ENCODE measurements at regions not wholly inside any gene's neighbourhood (a gene's known extent, or its start where the extent isn't known, plus 50 kb on each side); places are given as distances from the start of the nearest gene placed in this dataset. TPM values are rescaled to one million over a fixed set of nuclear protein-coding genes. Genes with fewer than 3 reads are reported as not detected.

DNA sequence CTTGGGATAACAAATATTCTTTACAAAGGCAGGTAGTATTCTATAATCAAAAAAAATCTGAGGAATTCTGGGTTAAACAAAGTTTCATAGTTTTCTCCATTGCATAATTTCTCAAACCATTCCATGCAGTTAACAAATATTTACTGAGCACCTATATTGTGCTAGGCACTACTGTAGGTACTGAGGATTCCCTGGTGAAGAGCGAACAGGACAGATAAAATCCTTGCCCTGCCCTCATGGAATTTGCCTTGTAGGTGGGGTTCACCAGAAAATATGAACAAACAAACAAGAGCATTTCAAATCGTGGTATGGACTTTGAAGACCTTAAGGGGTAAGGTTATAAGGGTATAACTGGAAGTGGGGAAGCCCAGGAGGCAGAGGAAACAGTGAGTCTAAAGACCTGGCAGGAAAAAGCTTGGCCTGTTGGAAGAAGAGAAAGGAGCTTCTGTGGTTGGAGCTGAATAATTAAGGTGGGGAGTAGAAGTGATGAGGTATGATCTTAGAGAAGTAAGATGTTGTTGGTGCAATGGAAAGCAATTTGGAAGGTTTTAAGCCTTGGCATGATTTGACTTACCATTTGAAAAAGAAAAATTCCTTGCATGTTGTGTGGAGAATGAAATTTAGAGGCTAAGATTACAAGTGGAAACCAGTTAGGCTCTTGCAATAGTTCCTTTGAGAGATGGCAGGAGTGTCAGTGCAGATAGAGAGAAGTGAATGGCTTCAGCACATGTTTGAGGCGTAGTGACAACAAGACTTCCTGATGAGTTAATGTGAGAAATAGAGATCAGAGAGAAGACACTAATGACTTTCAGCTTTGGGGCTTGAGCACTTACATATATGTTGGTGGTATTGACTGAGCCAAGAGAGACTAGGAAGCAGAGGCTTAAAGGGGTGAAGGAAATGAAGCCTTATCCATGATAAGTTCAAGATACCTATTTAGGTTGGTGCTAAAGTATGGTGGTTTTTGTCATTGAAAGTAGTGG lies 55.7 kb upstream of the PICALM start:
- DNase-seq (ENCODE audit: low spot score in 2 of 2) (no peak), FAIRE-seq (no peak)

DNA sequence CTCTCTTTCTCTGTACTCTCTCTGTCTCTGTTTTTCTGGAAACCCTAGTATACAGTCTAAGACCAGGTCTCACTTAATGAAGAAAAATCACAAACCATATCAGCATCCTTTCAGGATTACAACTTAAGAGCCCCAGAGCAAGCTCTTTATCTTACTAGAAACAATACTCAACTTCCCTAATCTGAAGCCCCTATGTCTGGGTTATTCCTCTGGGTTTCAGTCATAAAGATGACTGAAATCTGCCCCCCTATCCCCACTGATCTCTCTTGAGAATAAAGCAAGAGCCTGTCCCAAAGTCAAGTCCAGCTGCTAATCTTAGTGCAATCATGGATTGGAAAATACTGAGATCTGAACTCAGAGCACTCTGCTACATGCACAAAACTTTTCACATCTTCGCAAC lies 53.9 kb upstream of the PICALM start:
- FAIRE-seq (no peak), DNase-seq (ENCODE audit: low spot score in 2 of 2) (no peak)

DNA sequence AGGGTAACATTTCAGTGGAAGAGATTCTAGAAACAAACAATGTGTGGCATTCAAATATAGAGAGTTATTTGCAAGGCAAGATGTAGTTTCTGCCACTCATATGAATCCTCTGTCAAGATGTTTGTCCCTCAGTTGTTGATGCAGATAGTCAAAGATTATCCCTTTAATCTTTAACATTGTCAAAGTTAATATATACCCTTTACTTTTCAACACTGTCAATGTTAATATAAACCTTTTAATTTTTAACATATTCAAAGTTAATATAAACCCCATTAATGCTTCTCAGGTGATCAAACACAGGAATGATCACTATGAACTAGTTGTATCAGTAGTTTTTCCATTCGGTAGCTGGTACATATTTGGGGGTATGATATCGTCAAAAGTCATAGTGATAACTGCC lies 51.9 kb upstream of the PICALM start:
- DNase-seq (ENCODE audit: low spot score in 2 of 2) (no peak), FAIRE-seq (no peak)

DNA sequence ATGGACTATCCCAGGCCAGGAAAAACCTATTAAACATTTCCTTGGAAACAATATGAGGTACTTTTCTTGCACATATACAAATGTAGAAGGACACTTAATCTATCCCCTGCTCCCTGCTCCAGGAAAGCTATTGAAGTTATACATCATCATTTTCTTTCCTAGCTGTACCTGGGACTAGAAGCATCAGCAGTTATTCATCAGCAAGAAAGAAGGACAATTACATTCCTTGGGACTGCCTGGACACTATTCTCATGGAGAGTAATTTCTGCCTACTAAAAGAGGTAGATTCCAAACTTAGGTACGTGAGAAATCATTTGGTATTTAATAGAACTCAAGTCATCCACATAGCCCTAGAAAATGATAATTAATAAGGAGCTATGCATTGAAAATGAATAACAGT lies 51.0 kb upstream of the PICALM start:
- DNase-seq (ENCODE audit: low spot score in 2 of 2) (no peak), FAIRE-seq (no peak)

DNA sequence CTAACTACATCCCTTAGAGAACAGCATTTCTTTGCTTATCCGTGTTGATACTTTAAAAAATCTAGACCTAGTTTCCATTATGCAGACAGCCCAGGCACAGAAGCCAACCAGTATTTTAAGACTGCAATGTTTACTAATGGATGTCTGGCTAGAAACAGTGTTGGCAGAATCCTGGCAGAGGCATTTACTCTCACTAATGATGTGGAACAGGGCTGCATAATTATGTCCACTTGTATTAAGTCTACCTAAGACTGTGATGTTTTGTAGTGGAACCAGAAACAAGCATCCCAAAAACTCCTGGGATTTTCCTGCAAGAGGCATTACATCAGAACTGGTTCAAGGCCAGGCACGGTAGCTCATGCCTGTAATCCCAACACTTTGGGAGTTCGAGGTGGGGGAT lies 50.2 kb upstream of the PICALM start:
- DNase-seq (ENCODE audit: low spot score in 2 of 2) (no peak), FAIRE-seq (no peak)

Small RNA genes in the stretch of these regions (small RNA-seq; reads per million reads assigned to genes)
- not detected for gene RNU6-560P
